SH-SY5Y (cell line): ENCODE measurements at regions not wholly inside any gene's neighbourhood (a gene's known extent, or its start where the extent isn't known, plus 50 kb on each side); places are given as distances from the start of the nearest gene placed in this dataset.

Experiments
- GATA2 ChIP-seq: IDR thresholded peaks from 2 replicates; pipeline ENCODE4 v1.6.1; 2011; ENCODE audit warnings: mild to moderate bottlenecking, low read depth, low read length
- GATA3 ChIP-seq: IDR thresholded peaks from 2 replicates; pipeline ENCODE4 v1.6.1; 2011; ENCODE audit warnings: low read depth, mild to moderate bottlenecking, low read length, moderate library complexity

DNA sequence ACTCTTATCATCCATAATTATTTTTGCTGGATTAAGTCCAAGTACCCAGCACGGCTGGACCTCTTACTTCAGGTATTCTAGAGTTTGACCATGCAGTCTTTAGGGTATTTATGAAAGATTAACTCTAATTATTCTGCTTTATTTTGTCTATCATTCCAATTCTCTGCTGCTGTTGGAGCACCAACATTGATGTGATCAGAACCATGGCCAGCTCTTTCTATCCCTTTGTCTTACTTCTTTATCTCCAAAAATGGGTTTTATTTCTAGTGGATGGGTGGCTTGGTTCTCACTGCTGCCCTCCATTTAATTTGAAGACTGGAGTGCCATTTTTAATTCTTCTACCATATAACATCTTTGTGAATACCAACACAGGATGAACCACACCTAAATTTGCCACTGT is 704.3 kb downstream of the FRK start:
- TF ChIP-seq GATA3 (no peak), GATA2 (no peak)
